HCT116 (cell line): ENCODE measurements at regions not wholly inside any gene's neighbourhood (a gene's known extent, or its start where the extent isn't known, plus 50 kb on each side); places are given as distances from the start of the nearest gene placed in this dataset.
A peak's percentile ranks its signal among the peaks of the same experiment; 100 is the strongest.

ENCODE experiments used
- ATAC-seq: fragments of 200-7000 bp; cut with Tn5 transposase; 2 replicates; pipeline ENCODE4 v1.9.1; 2020; ENCODE audit warnings: mild to moderate bottlenecking, moderate library complexity
- BruUV-seq: library from RNA; stranded (reverse); fragments of 400-500 nt; replicated peaks from 2 replicates; lab custom pipeline; 2021; lab: Mats Ljungman, UMichigan
- CTCF ChIA-PET: fragments of 300-600 bp; sonication (Branson Sonifier 250); formaldehyde crosslinking; loops from one replicate; lab custom pipeline; 2021; ENCODE audit warnings: antibody characterized with exemption; lab: Charles Lee
- POLR2A ChIA-PET: fragments of 300-600, 350-600 bp; sonication (Branson Sonifier 250); formaldehyde crosslinking; loops from one replicate; lab custom pipeline; 2021; ENCODE audit warnings: antibody characterized with exemption; lab: Charles Lee
- RAD21 ChIA-PET, 2 experiments: fragments of 300-600 bp; sonication (Branson Sonifier 250); formaldehyde crosslinking; loops; one replicate each; lab custom pipeline; 2023; ENCODE audit warnings: low total read pairs in 2 of 2; ENCODE audit not compliant: uncharacterized antibody in 2 of 2, unreplicated experiment in 2 of 2, low non-redundant PET in 1 of 2; lab: Charles Lee
- DNase-seq: peaks from one replicate; pipeline ENCODE4 v3.0.0-alpha.2; 2010; ENCODE audit warnings: low read depth, low spot score
- H2AFZ ChIP-seq: fragments of 200-600 bp; shearing (Covaris generic), sonication (generic); 2 replicates; pipeline ENCODE4 v1.6.1; 2017; ENCODE audit warnings: low read depth, mixed run types, mixed read lengths, antibody characterized with exemption, low read length; ENCODE audit not compliant: poor library complexity, severe bottlenecking
- H3K27ac ChIP-seq: 2 replicates; pipeline ENCODE4 v1.5.1; 2012; ENCODE audit warnings: low read depth, low read length
- H3K27me3 ChIP-seq: fragments of 200-600 bp; sonication (generic); 2 replicates; pipeline ENCODE4 v1.6.1; 2016; ENCODE audit warnings: mixed run types, low read length, mixed read lengths; ENCODE audit not compliant: insufficient read depth
- H3K36me3 ChIP-seq, 2 experiments: fragments of 200-500 bp in 1 of 2; fragments of 200-600 bp in 1 of 2; sonication (Bioruptor generic) in 1 of 2; sonication (generic) in 1 of 2; 2 replicates each; pipeline versions ENCODE4 v1.5.1 to v1.6.1; 2014 to 2016; ENCODE audit warnings: low read length in 2 of 2, inconsistent platforms in 1 of 2, mixed read lengths in 1 of 2, mixed run types in 1 of 2; ENCODE audit not compliant: insufficient read depth in 2 of 2, control insufficient read depth in 1 of 2
- H3K4me1 ChIP-seq, 2 experiments: fragments of 200-600 bp in 1 of 2; sonication (generic) in 1 of 2; 2 replicates each; pipeline versions ENCODE4 v1.5.1 to v1.6.1; 2012 to 2017; ENCODE audit warnings: low read length in 2 of 2, inconsistent platforms in 1 of 2, mild to moderate bottlenecking in 1 of 2, mixed read lengths in 1 of 2, mixed run types in 1 of 2, moderate library complexity in 1 of 2; ENCODE audit not compliant: insufficient read depth in 2 of 2, control insufficient read depth in 1 of 2
- H3K4me2 ChIP-seq: fragments of 200-600 bp; sonication (generic); 2 replicates; pipeline ENCODE4 v1.6.1; 2017; ENCODE audit warnings: mixed run types, low read length, mixed read lengths
- H3K4me3 ChIP-seq, 2 experiments: fragments of 200-600 bp in 1 of 2; sonication (generic) in 1 of 2; replicated peaks in 1 of 2; 2 replicates each; pipeline ENCODE4 v1.5.1; 2011 to 2016; ENCODE audit warnings: low read length in 2 of 2, control low read depth in 1 of 2, low read depth in 1 of 2, mild to moderate bottlenecking in 1 of 2, mixed read lengths in 1 of 2, mixed run types in 1 of 2
- H3K79me2 ChIP-seq: fragments of 200-600 bp; sonication (generic); 2 replicates; pipeline ENCODE4 v1.6.1; 2017; ENCODE audit warnings: mild to moderate bottlenecking, mixed run types, low read length, moderate library complexity, mixed read lengths; ENCODE audit not compliant: insufficient read depth
- H3K9ac ChIP-seq: fragments of 200-600 bp; sonication (generic); 2 replicates; pipeline ENCODE4 v1.6.1; 2016; ENCODE audit warnings: low read length, mixed read lengths
- H3K9me2 ChIP-seq: fragments of 200-600 bp; sonication (generic), shearing (Covaris generic); 2 replicates; pipeline ENCODE4 v1.6.1; 2017; ENCODE audit warnings: mixed run types, mild to moderate bottlenecking, moderate library complexity; ENCODE audit not compliant: insufficient read depth
- H3K9me3 ChIP-seq, 2 experiments: fragments of 200-500 bp in 1 of 2; fragments of 200-600 bp in 1 of 2; sonication (Bioruptor generic) in 1 of 2; sonication (generic) in 1 of 2; 2 replicates each; pipeline ENCODE4 v1.6.1; 2014 to 2017; ENCODE audit warnings: low read length in 2 of 2, mixed read lengths in 2 of 2, inconsistent platforms in 1 of 2, low read depth in 1 of 2, mild to moderate bottlenecking in 1 of 2, mixed run types in 1 of 2, moderate library complexity in 1 of 2; ENCODE audit not compliant: control insufficient read depth in 1 of 2, insufficient read depth in 1 of 2
- H4K20me1 ChIP-seq: fragments of 200-600 bp; sonication (generic), shearing (Covaris generic); 2 replicates; pipeline ENCODE4 v1.6.1; 2017; ENCODE audit warnings: mixed run types, mild to moderate bottlenecking, moderate library complexity; ENCODE audit not compliant: insufficient read depth
- CBX3 ChIP-seq: IDR thresholded peaks from 2 replicates; pipeline ENCODE4 v1.6.1; 2012; ENCODE audit warnings: low read depth
- CEBPB ChIP-seq: IDR thresholded peaks from 2 replicates; pipeline ENCODE4 v1.6.1; 2012; ENCODE audit warnings: low read depth
- EGR1 ChIP-seq: IDR thresholded peaks from 2 replicates; pipeline ENCODE4 v1.6.1; 2012; ENCODE audit warnings: low read depth
- EZH2 ChIP-seq: fragments of 200-600 bp; sonication (generic); IDR thresholded peaks from 2 replicates; pipeline ENCODE4 v1.6.1; 2017; ENCODE audit warnings: antibody characterized with exemption, mixed run types
- FOSL1 ChIP-seq: IDR thresholded peaks from 2 replicates; pipeline ENCODE4 v1.6.1; 2012; ENCODE audit warnings: low read depth
- JUND ChIP-seq: IDR thresholded peaks from 2 replicates; pipeline ENCODE4 v1.6.1; 2012
- POLR2A ChIP-seq: IDR thresholded peaks from 2 replicates; pipeline ENCODE4 v1.7.0; 2011; ENCODE audit warnings: borderline replicate concordance; ENCODE audit not compliant: insufficient read depth, insufficient read length; ENCODE audit errors: extremely low read depth
- RAD21 ChIP-seq: IDR thresholded peaks from 2 replicates; pipeline ENCODE4 v1.6.1; 2012; ENCODE audit warnings: low read depth, mild to moderate bottlenecking
- SRF ChIP-seq: IDR thresholded peaks from 2 replicates; pipeline ENCODE4 v1.6.1; 2012; ENCODE audit warnings: low read depth
- TCF7L2 ChIP-seq: IDR thresholded peaks from 2 replicates; pipeline ENCODE4 v1.7.0; 2011; ENCODE audit warnings: borderline replicate concordance, inconsistent platforms; ENCODE audit not compliant: insufficient read depth, insufficient read length; ENCODE audit errors: extremely low read depth
- YY1 ChIP-seq: IDR thresholded peaks from 2 replicates; pipeline ENCODE4 v1.6.1; 2011; ENCODE audit warnings: low read length, low read depth, moderate library complexity, mild to moderate bottlenecking; ENCODE audit not compliant: insufficient replicate concordance; ENCODE audit errors: extremely low read depth
- ZBTB33 ChIP-seq: IDR thresholded peaks from 2 replicates; pipeline ENCODE4 v1.6.1; 2011; ENCODE audit warnings: mild to moderate bottlenecking, low read length, moderate library complexity; ENCODE audit not compliant: insufficient replicate concordance; ENCODE audit errors: extremely low read depth
- ZFX ChIP-seq: fragments of 450-650 bp; IDR thresholded peaks from 2 replicates; pipeline ENCODE4 v1.6.1; 2017
- ZNF274 ChIP-seq: fragments of 200-500 bp; sonication (Bioruptor generic); IDR thresholded peaks from 2 replicates; pipeline ENCODE4 v1.6.1; 2014; ENCODE audit warnings: mild to moderate bottlenecking, low read depth, low read length, inconsistent platforms
- intact Hi-C: fragments of 100-400 bp; cut with micrococcal nuclease; formaldehyde crosslinking; loops from 2 replicates; pipeline ENCODE4 v1.10.0; 2022
- TF ChIP-seq, protein P1 (sequence below): IDR thresholded peaks from 2 replicates; pipeline ENCODE4 v1.6.1; 2012; ENCODE audit warnings: low read depth

DNA sequence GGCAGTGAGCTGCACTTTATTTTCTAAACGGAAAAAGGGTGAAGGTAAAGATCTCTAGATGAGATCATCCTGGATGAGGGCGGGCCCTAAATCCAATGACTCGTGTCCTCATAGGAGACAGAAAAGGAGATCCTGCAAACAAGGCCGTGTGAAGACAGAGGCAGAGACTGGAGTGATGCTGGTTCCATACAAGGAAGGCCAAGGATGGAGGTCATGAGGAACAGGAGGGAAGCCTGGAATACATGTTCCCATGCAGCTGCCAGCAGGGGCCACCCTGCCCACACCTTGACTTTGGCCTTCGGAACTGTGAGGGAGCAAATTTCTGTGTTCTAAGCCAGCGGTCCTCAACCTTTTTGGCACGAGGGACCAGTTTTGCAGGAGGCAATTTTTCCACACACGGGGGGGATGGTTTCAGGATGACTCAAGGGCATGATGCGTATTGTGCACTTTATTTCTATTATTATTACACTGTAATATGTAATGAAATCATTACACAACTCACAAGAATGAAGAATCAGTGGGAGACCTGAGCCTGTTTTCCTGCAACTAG is 94.3 kb downstream of the PSMG1 start:
- ATAC-seq, result peak; percentile 49; the same call in 1 of the 2 replicates

More for the DNA sequence above, 94.3 kb downstream of the PSMG1 start:
- ChIA-PET RAD21 (no interaction called here), POLR2A (no interaction called here), CTCF (no interaction called here)
- Histone ChIP-seq H2AFZ (no peak overlapping the region), H3K4me3 (no peak overlapping the region), H3K9me2 (no peaks in the 10 kb centered on the region), H4K20me1 (no peaks in the 10 kb centered on the region), H3K9me3 (no peaks in the 10 kb centered on the region), H3K27ac (no peak overlapping the region), H3K36me3 (no peaks in the 10 kb centered on the region), H3K4me1 (peaks cover 0 to 4% of the 10 kb centered on the region in 2 experiments; a peak in 1 of 4 replicates), H3K4me2 (no peak overlapping the region), H3K27me3 (no peaks in the 10 kb centered on the region), H3K9ac (no peak overlapping the region), H3K79me2 (no peaks in the 10 kb centered on the region)
- intact Hi-C loops, result no loop called here
- TF ChIP-seq CBX3 (no peak), POLR2A (no peak), JUND (no peak), FOSL1 (no peak), EGR1 (no peak), EZH2 (no peak), ZNF274 (no peak), ZFX (no peak), YY1 (no peak), ZBTB33 (no peak), TCF7L2 (no peak), RAD21 (no peak), CEBPB (no peak), SRF (no peak)
- TF ChIP-seq, protein P1, sequence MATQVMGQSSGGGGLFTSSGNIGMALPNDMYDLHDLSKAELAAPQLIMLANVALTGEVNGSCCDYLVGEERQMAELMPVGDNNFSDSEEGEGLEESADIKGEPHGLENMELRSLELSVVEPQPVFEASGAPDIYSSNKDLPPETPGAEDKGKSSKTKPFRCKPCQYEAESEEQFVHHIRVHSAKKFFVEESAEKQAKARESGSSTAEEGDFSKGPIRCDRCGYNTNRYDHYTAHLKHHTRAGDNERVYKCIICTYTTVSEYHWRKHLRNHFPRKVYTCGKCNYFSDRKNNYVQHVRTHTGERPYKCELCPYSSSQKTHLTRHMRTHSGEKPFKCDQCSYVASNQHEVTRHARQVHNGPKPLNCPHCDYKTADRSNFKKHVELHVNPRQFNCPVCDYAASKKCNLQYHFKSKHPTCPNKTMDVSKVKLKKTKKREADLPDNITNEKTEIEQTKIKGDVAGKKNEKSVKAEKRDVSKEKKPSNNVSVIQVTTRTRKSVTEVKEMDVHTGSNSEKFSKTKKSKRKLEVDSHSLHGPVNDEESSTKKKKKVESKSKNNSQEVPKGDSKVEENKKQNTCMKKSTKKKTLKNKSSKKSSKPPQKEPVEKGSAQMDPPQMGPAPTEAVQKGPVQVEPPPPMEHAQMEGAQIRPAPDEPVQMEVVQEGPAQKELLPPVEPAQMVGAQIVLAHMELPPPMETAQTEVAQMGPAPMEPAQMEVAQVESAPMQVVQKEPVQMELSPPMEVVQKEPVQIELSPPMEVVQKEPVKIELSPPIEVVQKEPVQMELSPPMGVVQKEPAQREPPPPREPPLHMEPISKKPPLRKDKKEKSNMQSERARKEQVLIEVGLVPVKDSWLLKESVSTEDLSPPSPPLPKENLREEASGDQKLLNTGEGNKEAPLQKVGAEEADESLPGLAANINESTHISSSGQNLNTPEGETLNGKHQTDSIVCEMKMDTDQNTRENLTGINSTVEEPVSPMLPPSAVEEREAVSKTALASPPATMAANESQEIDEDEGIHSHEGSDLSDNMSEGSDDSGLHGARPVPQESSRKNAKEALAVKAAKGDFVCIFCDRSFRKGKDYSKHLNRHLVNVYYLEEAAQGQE, result no peak
- BruUV-seq, result no TSS peak
- no peak for DNase-seq
